Fibroblast of mammary gland (primary cell): ENCODE measurements at regions not wholly inside any gene's neighbourhood (a gene's known extent, or its start where the extent isn't known, plus 50 kb on each side); places are given as distances from the start of the nearest gene placed in this dataset.

Source experiments
- DNase-seq: peaks from one replicate; pipeline ENCODE4 v3.0.0-alpha.2; 2010; ENCODE audit warnings: low read depth
- H3K4me3 ChIP-seq: 2 replicates; pipeline ENCODE4 v1.5.1; 2011; ENCODE audit warnings: low read depth, mild to moderate bottlenecking, low read length, moderate library complexity; ENCODE audit not compliant: control insufficient read depth
- TF ChIP-seq, protein P1 (sequence below): conservative IDR thresholded peaks from 2 replicates; pipeline ENCODE4 v1.5.1; 2011; ENCODE audit warnings: low read depth, low read length, inconsistent platforms; ENCODE audit not compliant: control insufficient read depth, insufficient read depth

DNA sequence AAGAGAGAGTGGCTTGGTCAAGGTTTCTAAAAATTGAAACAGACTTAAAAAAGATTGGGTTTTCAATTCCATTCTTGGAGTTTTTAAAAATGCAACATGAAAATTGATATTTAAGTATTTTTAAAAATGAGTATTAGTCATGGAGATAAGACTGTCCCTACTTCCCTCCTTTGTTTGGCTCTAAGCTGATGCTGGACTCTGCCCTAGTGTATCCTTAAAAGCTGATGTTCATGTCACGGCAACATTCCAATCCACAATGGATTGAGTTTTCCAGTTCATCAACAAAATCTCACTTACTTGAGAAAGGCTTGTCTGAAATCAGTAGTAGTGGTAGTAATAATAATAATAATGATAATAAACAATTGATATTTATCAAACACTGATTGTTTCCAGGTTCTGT, 119.0 kb upstream of the SLC38A2 start:
- no peak for DNase-seq
- H3K4me3 ChIP-seq = no peak overlapping the region
- TF ChIP-seq, protein P1, sequence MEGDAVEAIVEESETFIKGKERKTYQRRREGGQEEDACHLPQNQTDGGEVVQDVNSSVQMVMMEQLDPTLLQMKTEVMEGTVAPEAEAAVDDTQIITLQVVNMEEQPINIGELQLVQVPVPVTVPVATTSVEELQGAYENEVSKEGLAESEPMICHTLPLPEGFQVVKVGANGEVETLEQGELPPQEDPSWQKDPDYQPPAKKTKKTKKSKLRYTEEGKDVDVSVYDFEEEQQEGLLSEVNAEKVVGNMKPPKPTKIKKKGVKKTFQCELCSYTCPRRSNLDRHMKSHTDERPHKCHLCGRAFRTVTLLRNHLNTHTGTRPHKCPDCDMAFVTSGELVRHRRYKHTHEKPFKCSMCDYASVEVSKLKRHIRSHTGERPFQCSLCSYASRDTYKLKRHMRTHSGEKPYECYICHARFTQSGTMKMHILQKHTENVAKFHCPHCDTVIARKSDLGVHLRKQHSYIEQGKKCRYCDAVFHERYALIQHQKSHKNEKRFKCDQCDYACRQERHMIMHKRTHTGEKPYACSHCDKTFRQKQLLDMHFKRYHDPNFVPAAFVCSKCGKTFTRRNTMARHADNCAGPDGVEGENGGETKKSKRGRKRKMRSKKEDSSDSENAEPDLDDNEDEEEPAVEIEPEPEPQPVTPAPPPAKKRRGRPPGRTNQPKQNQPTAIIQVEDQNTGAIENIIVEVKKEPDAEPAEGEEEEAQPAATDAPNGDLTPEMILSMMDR = no peak

DNA sequence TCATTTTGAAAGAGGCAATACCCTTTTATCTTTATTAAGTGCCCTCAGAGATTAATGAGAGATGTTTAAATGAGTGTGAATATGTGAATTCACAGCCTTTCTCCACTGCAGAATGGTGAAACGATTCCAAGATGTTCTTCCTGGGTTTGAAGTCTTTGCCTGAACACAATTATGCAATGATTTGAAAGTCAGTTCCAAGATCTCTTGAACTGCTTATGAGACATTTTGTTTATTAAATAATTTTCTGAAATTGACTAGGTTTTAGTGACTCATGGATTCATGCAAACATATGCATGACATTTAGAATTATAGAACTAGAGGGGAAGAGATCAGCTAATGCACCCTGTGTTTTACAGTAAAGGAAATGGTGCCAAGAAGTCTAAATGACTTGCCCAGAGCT, 118.1 kb upstream of the SLC38A2 start:
- no peak overlapping the region for H3K4me3 ChIP-seq
- TF ChIP-seq, protein P1 = no peak
- DNase-seq = peak; percentile 80

- H3K4me3 ChIP-seq = no peak overlapping the region
- TF ChIP-seq, protein P1 = no peak
- DNase-seq = peak; percentile 36
Measured at GRCh38 chr12:46489951-46490388, 117.4 kb upstream of the SLC38A2 start.

DNA sequence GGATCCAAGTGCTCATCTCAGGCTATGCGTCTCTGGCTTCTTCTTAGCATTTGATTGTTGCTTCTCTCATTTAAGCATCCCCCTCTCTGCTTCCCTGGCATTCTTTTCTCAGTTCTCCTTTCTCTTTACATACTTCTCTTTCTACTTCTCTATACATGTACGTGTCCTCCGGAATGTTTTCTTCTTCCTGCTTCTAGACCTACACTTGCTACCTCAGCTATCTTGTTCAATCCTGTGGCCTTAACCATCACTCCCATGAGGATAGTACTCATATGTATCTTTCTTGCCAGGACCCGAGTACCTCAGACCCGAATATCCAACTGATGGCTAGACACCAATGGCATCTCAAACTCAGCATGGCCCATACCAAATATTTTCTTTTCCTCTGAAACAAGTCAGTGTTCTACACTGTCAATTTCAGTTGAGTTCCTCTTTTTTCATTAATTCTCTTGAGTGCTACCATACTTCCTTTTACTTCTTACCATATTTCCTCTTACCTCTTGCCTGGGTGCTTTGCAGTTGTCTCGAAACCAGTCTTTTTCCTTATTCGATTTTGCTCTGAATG, 115.1 kb upstream of the SLC38A2 start:
- TF ChIP-seq, protein P1 = no peak
- no peak for DNase-seq
- no peak overlapping the region for H3K4me3 ChIP-seq

DNA sequence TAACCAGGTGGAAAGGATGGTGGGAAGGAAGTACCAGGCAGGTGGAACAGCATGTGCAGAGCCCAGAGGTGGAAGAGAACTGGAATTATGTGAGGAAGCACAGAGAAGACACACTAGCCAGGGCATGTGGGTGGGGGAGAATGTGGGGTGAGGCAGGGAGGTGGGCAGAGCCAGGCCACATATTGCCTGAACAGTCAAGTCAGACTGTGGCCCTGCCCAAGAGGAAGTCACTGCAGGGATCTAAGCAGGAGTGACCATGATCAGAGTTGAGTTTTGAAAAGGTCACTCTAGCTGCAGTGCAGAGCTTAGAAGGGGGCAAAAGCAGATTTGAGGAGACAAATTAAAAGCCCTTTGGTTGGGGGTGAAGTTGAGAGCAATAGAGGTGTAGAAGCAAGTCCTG, 114.0 kb upstream of the SLC38A2 start:
- TF ChIP-seq, protein P1 = no peak
- no peak for DNase-seq
- no peak overlapping the region for H3K4me3 ChIP-seq

DNA sequence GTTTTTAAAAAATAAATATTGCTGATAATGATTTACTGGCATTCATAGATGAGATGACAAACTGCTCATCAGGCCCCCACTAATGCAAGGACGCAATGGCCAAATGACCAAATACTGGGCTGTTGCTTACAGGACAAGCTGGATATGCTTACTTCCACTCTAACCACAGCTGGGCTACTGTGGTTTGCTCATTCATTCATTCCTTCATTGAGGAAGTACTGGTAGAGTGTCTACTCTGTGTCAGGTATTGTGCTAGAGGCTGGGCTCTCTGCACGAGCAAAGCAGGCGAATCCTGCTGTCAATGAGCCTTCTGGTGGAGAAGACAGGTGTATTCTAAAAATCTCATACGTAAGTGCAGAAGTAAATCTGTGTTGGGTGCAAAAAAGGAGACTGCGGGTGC, 113.3 kb upstream of the SLC38A2 start:
- H3K4me3 ChIP-seq = no peak overlapping the region
- TF ChIP-seq, protein P1 = no peak
- no peak for DNase-seq
